ENCODE measurements at regions not wholly inside any gene's neighbourhood (a gene's known extent, or its start where the extent isn't known, plus 50 kb on each side); places are given as distances from the start of the nearest gene placed in this dataset.

DNA sequence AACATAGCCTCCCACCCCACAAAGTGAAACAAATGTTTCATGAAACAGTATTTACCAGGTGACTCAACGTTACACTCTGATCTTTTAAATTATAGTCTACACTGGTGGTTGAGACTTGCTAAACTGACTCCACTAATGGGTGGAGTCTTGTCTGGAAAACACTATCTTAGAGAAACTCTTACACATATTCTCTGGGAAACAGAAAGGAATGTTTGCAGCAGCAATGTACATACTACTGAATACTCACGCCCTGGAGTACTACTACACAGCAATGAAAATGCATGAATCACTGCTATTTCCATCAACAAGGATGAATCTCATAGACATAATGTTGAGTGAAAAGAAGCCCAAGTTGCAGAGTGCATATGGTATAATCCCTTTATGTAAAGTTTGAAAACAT, 208.5 kb upstream of the IGFBP7 start:
- TF ChIP-seq TAF1 (IDR thresholded peaks at IDR 0.05; ENCODE audit: low read depth), result no peak
- no peak for TF ChIP-seq SMC3 (conservative IDR thresholded peaks at IDR 0.05; ENCODE audit: poor library complexity)
- TF ChIP-seq POLR2AphosphoS5 (IDR thresholded peaks at IDR 0.05), result no peak
- TF ChIP-seq, protein P1, sequence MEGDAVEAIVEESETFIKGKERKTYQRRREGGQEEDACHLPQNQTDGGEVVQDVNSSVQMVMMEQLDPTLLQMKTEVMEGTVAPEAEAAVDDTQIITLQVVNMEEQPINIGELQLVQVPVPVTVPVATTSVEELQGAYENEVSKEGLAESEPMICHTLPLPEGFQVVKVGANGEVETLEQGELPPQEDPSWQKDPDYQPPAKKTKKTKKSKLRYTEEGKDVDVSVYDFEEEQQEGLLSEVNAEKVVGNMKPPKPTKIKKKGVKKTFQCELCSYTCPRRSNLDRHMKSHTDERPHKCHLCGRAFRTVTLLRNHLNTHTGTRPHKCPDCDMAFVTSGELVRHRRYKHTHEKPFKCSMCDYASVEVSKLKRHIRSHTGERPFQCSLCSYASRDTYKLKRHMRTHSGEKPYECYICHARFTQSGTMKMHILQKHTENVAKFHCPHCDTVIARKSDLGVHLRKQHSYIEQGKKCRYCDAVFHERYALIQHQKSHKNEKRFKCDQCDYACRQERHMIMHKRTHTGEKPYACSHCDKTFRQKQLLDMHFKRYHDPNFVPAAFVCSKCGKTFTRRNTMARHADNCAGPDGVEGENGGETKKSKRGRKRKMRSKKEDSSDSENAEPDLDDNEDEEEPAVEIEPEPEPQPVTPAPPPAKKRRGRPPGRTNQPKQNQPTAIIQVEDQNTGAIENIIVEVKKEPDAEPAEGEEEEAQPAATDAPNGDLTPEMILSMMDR (IDR thresholded peaks at IDR 0.05; ENCODE audit: poor library complexity, severe bottlenecking), result no peak
- TF ChIP-seq EP300 (conservative IDR thresholded peaks at IDR 0.05; ENCODE audit: poor library complexity, severe bottlenecking), result no peak
- TF ChIP-seq, protein P2, sequence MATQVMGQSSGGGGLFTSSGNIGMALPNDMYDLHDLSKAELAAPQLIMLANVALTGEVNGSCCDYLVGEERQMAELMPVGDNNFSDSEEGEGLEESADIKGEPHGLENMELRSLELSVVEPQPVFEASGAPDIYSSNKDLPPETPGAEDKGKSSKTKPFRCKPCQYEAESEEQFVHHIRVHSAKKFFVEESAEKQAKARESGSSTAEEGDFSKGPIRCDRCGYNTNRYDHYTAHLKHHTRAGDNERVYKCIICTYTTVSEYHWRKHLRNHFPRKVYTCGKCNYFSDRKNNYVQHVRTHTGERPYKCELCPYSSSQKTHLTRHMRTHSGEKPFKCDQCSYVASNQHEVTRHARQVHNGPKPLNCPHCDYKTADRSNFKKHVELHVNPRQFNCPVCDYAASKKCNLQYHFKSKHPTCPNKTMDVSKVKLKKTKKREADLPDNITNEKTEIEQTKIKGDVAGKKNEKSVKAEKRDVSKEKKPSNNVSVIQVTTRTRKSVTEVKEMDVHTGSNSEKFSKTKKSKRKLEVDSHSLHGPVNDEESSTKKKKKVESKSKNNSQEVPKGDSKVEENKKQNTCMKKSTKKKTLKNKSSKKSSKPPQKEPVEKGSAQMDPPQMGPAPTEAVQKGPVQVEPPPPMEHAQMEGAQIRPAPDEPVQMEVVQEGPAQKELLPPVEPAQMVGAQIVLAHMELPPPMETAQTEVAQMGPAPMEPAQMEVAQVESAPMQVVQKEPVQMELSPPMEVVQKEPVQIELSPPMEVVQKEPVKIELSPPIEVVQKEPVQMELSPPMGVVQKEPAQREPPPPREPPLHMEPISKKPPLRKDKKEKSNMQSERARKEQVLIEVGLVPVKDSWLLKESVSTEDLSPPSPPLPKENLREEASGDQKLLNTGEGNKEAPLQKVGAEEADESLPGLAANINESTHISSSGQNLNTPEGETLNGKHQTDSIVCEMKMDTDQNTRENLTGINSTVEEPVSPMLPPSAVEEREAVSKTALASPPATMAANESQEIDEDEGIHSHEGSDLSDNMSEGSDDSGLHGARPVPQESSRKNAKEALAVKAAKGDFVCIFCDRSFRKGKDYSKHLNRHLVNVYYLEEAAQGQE (IDR thresholded peaks at IDR 0.05; ENCODE audit: borderline replicate concordance), result no peak
- no peak for TF ChIP-seq EZH2 (IDR thresholded peaks at IDR 0.05; ENCODE audit: borderline replicate concordance, insufficient read depth, low read length, poor library complexity, severe bottlenecking)
- no peak for TF ChIP-seq RAD21 (conservative IDR thresholded peaks at IDR 0.05)
- TF ChIP-seq MXI1 (conservative IDR thresholded peaks at IDR 0.05; ENCODE audit: poor library complexity, severe bottlenecking), result no peak
- H3K9me3 ChIP-seq (ENCODE audit: low read length), result no peaks in the 10 kb centered on the region
- H3K27ac ChIP-seq (ENCODE audit: low read length), result no peak overlapping the region
- no peak overlapping the region for H3K4me2 ChIP-seq (ENCODE audit: low read length)
- H3K9ac ChIP-seq (ENCODE audit: low read length), result no peak overlapping the region
- H3F3A ChIP-seq (ENCODE audit: insufficient read depth, low read length, poor library complexity, severe bottlenecking), result no peaks in the 10 kb centered on the region
- no peaks in the 10 kb centered on the region for H3K36me3 ChIP-seq (ENCODE audit: insufficient read depth, low read length)
- H3K4me3 ChIP-seq (ENCODE audit: low read length), result no peak overlapping the region
- H2AFZ ChIP-seq (ENCODE audit: low read depth, low read length), result no peak overlapping the region
- H3K9me2 ChIP-seq (ENCODE audit: insufficient read depth, low read length), result no peaks in the 10 kb centered on the region
- no peaks in the 10 kb centered on the region for H3K27me3 ChIP-seq (ENCODE audit: insufficient read depth, low read depth, low read length)
- no peaks in the 10 kb centered on the region for H4K20me1 ChIP-seq (ENCODE audit: insufficient read depth)
- no peaks in the 10 kb centered on the region for H3K79me2 ChIP-seq (replicated peaks; ENCODE audit: insufficient read depth, low read length)

DNA sequence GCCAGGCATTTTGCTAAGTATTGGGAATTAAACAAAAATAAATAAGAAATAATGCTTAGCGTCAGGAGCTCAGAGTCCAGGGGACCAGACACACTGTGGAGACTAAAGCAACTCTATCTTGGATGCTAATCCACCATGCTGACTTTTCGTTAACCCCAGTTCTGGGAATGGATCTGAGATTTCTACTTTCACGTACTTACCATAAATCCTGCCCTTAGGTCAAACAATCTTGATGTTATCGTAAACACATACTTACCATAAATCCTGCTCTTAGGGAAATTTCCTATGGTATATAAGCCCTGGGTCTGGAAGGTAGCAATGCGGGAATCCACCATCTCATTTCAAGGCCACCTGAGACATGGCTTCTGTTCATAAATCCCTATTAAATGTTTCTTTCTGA, 204.5 kb upstream of the IGFBP7 start:
- Histone ChIP-seq H3K4me3 (ENCODE audit: low read length) (no peak overlapping the region), H4K20me1 (ENCODE audit: insufficient read depth) (no peaks in the 10 kb centered on the region), H3F3A (ENCODE audit: insufficient read depth, low read length, poor library complexity, severe bottlenecking) (no peaks in the 10 kb centered on the region), H3K79me2 (replicated peaks; ENCODE audit: insufficient read depth, low read length) (no peaks in the 10 kb centered on the region), H3K27me3 (ENCODE audit: insufficient read depth, low read depth, low read length) (no peaks in the 10 kb centered on the region), H3K36me3 (ENCODE audit: insufficient read depth, low read length) (no peaks in the 10 kb centered on the region), H3K4me2 (ENCODE audit: low read length) (no peak overlapping the region), H3K9me3 (ENCODE audit: low read length) (no peaks in the 10 kb centered on the region), H3K9ac (ENCODE audit: low read length) (no peak overlapping the region), H3K9me2 (ENCODE audit: insufficient read depth, low read length) (no peaks in the 10 kb centered on the region), H3K27ac (ENCODE audit: low read length) (no peak overlapping the region), H2AFZ (ENCODE audit: low read depth, low read length) (no peak overlapping the region)
- TF ChIP-seq, protein P2 (IDR thresholded peaks at IDR 0.05; ENCODE audit: borderline replicate concordance), result no peak
- TF ChIP-seq SMC3 (conservative IDR thresholded peaks at IDR 0.05; ENCODE audit: poor library complexity) (no peak), EZH2 (IDR thresholded peaks at IDR 0.05; ENCODE audit: borderline replicate concordance, insufficient read depth, low read length, poor library complexity, severe bottlenecking) (no peak), MXI1 (conservative IDR thresholded peaks at IDR 0.05; ENCODE audit: poor library complexity, severe bottlenecking) (no peak), TAF1 (IDR thresholded peaks at IDR 0.05; ENCODE audit: low read depth) (no peak), POLR2AphosphoS5 (IDR thresholded peaks at IDR 0.05) (no peak)
- TF ChIP-seq, protein P1 (IDR thresholded peaks at IDR 0.05; ENCODE audit: poor library complexity, severe bottlenecking), result no peak
